ENCODE measurements at regions not wholly inside any gene's neighbourhood (a gene's known extent, or its start where the extent isn't known, plus 50 kb on each side); places are given as distances from the start of the nearest gene placed in this dataset.

- DNase-seq = no peak
These were observed 58.6 kb upstream of the KLHL29 start for GRCh38 chr2:23326330-23326729.

DNA sequence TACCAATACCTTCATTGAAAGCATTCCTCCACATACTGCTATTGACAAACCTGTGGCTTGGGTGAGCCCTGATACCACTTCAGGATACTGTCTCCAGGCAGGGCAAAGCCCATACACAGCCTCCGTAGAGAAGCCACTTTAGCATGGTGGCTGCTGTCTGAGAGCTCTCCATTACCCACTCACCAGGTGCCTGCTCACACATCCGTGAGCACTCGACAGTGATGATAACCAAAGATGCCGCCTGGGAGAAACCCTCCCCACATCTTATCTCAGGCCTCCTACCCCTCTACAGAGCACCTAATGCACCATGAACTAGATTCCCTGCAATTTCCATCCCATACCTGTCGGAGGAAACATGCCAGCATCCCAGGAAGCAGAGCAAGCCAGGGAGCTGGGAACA is 57.6 kb upstream of the KLHL29 start:
- no peak for DNase-seq

- DNase-seq = no peak
These were observed 57.1 kb upstream of the KLHL29 start for GRCh38 chr2:23327887-23328286.

DNA sequence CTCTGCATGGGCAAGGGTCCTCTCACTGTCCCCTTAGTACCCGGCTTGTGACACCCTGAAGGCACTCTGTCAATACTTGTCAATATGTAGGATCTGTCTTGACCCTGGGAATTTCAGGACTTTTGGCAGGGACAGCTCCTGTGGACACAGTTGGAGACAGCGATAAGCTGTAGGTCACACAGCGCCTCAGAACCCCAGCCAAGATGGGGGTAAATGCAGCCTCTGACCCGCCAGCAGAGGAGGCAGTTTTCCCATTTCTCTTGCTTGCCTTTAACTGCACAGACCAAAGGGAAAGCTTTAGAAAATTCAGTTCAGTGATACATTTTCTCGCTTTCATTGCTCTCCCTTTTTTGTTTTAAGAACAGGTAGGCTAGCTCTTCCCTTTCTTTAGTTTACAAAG is 54.8 kb upstream of the KLHL29 start:
- DNase-seq = no peak
